Kidney epithelial cell (primary cell): ENCODE measurements at regions not wholly inside any gene's neighbourhood (a gene's known extent, or its start where the extent isn't known, plus 50 kb on each side); places are given as distances from the start of the nearest gene placed in this dataset.
A peak's percentile ranks its signal among the peaks of the same experiment; 100 is the strongest.

Source experiments
- DNase-seq: peaks from one replicate; pipeline ENCODE4 v3.0.0-alpha.2; 2010; ENCODE audit warnings: low read depth
- H3K27me3 ChIP-seq: 2 replicates; pipeline ENCODE4 v1.6.0; 2011; ENCODE audit warnings: low read length; ENCODE audit not compliant: control insufficient read depth, insufficient read depth
- H3K36me3 ChIP-seq: 2 replicates; pipeline ENCODE4 v1.5.1; 2011; ENCODE audit warnings: low read length; ENCODE audit not compliant: control insufficient read depth, insufficient read depth
- H3K4me3 ChIP-seq: 2 replicates; pipeline ENCODE4 v1.5.1; 2011; ENCODE audit warnings: low read depth, mild to moderate bottlenecking, control low read depth, low read length
- TF ChIP-seq, protein P1 (sequence below): IDR thresholded peaks from 2 replicates; pipeline ENCODE4 v1.5.1; 2011; ENCODE audit warnings: mild to moderate bottlenecking, moderate library complexity, low read length, control low read depth, inconsistent platforms; ENCODE audit not compliant: insufficient read depth, poor library complexity, severe bottlenecking

DNA sequence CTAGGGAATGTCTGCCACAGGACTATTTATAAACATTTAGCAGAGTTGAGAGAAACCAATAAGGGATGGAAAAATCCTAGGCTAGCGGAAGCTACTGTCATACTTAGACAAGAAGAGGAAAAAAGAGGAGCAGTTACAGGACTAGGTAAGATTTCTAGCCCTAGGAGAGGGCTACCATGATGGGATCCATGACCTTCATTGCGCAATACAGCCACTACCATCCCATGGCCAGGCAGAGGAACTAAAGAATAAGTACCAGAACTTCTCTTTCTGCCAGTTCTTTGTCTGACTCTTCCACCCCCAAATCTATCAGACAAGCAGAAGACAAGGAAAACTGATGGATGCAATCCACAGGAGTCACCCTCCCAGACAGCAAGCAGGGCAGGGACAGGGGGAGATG lies 417.0 kb upstream of the CHST9 start:
- H3K27me3 ChIP-seq, result no peaks in the 10 kb centered on the region
- DNase-seq, result no peak
- TF ChIP-seq, protein P1, sequence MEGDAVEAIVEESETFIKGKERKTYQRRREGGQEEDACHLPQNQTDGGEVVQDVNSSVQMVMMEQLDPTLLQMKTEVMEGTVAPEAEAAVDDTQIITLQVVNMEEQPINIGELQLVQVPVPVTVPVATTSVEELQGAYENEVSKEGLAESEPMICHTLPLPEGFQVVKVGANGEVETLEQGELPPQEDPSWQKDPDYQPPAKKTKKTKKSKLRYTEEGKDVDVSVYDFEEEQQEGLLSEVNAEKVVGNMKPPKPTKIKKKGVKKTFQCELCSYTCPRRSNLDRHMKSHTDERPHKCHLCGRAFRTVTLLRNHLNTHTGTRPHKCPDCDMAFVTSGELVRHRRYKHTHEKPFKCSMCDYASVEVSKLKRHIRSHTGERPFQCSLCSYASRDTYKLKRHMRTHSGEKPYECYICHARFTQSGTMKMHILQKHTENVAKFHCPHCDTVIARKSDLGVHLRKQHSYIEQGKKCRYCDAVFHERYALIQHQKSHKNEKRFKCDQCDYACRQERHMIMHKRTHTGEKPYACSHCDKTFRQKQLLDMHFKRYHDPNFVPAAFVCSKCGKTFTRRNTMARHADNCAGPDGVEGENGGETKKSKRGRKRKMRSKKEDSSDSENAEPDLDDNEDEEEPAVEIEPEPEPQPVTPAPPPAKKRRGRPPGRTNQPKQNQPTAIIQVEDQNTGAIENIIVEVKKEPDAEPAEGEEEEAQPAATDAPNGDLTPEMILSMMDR, result no peak
- H3K36me3 ChIP-seq, result no peaks in the 10 kb centered on the region
- H3K4me3 ChIP-seq, result no peak overlapping the region

DNA sequence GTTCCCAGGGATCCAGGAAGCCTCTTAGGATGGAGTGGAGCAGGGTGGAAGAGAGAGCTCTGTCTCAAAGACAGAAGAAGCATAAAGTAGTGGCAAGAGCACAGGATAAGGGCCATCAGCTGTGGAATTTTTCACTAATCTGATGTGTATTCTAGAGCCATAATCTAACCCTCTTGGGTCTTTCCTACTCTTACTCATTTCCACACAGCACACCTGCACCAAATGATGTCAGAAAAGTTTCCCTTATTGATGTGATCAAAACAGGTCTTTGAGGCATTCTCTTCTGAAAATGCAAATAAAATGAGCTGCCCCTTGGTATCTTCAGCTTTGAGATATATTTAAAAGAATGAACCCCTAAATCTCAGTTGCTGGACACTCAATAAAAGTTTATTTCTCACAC lies 415.1 kb upstream of the CHST9 start:
- H3K27me3 ChIP-seq, result no peaks in the 10 kb centered on the region
- no peak overlapping the region for H3K4me3 ChIP-seq
- no peak for DNase-seq
- TF ChIP-seq, protein P1, result no peak
- H3K36me3 ChIP-seq, result no peaks in the 10 kb centered on the region

DNA sequence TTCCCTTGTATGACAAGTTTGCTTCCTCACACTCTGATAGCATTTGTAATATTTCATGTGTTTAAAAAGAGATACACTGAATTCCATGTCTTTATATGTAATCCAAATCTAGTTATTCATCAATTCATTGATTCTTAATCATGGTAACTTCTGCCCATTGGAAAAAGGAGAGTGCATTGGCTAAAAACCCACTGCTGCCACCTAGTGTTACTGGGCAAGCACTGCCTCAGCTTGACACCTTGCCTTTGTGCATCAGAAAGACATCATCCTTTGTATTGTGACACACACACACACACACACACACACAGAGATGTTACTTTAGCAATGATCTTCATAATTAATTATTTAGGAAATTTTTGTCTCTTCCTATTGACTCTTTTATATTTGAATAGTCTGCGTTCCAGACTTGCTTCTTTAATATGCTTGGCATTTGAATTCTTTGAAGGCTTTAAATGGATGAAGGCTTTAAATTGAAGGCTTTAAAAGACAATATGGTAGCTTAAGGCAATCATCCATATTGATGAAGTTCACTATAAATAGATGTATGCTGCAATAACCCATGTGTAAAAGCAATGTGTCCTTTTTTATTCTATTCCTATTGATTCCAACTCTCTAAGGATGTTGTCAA lies 414.2 kb upstream of the CHST9 start:
- TF ChIP-seq, protein P1, result peak; percentile 91
- peak; percentile 4 for DNase-seq
- Histone ChIP-seq H3K27me3 (no peaks in the 10 kb centered on the region), H3K4me3 (no peak overlapping the region), H3K36me3 (no peaks in the 10 kb centered on the region)

DNA sequence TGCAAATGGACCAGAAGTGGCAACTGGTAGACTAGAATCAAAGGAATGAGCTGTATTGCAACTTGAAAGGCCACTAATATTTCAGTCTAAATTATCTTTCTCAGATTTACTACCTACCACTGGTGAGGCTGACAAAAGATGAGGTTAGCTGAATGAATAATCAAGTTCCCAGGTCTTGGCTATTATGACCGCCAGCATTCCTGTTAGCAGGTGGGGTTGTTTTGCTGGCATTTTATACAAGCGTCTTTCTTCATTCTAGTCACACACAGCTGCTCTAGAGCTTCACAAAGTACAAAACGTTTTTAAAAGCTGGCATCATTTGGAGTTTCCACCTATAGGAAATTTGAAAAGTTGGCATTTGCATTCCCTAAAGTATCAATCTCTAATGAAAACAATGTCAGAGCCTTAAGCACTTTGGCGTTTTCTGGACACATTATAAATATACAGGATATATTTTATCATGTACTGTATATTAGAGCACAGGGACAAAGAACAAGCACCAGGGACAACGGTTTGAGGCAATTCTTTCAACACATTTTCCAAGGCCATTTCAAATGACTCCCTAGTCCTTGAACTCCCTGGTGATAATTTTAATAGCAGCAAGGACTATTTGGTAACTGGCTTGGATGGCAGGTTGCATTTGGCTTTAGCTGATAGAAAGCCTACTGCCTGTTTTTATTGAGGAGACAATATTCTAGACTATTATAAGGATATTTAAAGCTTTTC lies 410.2 kb upstream of the CHST9 start:
- H3K36me3 ChIP-seq, result no peaks in the 10 kb centered on the region
- DNase-seq, result no peak
- no peaks in the 10 kb centered on the region for H3K27me3 ChIP-seq
- TF ChIP-seq, protein P1, result no peak
- no peak overlapping the region for H3K4me3 ChIP-seq

DNA sequence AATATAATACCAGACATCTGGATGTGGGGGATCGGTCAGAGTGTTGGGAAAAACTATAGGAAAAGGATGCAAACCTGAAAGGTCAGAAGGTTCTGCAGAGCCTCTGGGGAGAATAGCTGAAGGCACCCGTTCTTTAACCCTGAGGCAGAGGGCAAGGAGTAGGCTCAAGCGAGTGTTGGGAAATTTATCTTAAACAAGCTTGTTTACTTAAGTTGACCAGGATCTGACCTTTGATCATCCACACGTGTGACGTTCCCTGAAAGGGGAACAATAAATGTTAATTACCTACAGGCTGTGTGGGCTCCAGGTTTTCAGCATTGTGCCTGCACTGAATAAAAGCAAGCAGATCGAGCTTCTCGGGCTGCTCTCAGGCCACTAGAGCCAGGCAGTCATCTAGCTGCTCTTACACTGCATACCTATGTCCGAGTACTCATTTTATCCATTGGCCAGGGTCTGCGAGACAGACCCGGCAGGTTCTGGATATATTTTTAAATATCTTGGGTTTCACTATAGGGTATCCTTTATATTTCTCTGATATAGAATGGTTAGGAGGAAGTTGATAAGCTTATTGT lies 400.6 kb upstream of the CHST9 start:
- Histone ChIP-seq H3K4me3 (no peak overlapping the region), H3K27me3 (no peaks in the 10 kb centered on the region), H3K36me3 (no peaks in the 10 kb centered on the region)
- no peak for DNase-seq
- TF ChIP-seq, protein P1, result no peak

DNA sequence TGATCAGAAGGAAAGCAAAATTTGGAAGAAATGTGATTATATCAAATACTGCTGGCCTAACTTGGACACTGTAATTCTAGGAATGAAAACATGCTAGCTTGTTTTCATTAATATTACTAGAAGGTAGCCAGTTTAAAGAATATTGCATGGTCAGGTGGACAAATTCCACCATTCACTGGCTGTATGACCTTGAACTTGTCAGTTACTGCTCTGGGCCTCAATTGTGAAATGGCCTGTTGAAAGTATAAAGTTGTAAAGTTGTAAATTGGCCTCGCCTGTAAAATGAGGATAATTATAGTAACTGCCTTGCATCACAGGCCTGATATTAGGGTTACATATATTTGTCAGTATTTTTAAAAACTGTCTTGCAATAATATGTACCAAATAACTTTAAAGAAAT lies 398.4 kb upstream of the CHST9 start:
- TF ChIP-seq, protein P1, result no peak
- Histone ChIP-seq H3K4me3 (no peak overlapping the region), H3K36me3 (no peaks in the 10 kb centered on the region), H3K27me3 (no peaks in the 10 kb centered on the region)
- DNase-seq, result no peak
